GM21423 (cell line): ENCODE measurements at regions not wholly inside any gene's neighbourhood (a gene's known extent, or its start where the extent isn't known, plus 50 kb on each side); places are given as distances from the start of the nearest gene placed in this dataset.
"Not testable (repeated sequence)": the region's sequence is repeated elsewhere in the genome, so short reads cannot be mapped to it uniquely, and the experiment has no call there.

ENCODE experiments used
- ATAC-seq: cut with Tn5 transposase; IDR thresholded peaks from one replicate; pipeline ENCODE4 v1.9.1; 2021; ENCODE audit warnings: mild to moderate bottlenecking, moderate library complexity; ENCODE audit not compliant: unreplicated experiment

DNA sequence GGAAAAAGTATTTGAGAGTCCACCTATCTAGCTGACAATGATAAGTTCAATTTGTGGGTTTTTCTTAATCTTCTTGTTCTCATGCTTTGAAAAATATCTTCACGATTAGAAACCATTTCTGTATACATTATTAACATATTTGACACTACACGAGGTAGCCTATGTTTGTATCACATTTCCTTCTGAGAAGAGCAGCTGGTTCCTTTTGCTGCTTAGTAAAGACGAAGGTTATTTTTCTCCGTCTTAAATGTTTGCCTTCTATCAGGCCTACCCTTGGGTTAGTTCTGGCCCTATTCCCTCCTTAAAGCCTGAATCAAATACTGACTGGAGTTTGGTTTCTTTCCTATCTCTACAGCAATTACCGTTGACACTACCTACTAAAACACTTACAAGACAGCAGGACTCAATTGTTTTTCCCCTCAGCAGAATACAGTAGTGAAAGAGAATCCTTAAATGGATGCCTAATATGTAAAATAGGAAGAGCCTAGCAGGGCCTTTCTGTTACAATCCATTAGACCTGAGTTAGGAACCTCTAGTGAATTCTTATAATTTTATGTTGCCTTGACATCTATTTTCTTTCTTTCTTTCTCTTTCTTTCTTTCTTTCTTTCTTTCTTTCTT is 790.4 kb downstream of the EPHA4 start:
- ATAC-seq: no peak

DNA sequence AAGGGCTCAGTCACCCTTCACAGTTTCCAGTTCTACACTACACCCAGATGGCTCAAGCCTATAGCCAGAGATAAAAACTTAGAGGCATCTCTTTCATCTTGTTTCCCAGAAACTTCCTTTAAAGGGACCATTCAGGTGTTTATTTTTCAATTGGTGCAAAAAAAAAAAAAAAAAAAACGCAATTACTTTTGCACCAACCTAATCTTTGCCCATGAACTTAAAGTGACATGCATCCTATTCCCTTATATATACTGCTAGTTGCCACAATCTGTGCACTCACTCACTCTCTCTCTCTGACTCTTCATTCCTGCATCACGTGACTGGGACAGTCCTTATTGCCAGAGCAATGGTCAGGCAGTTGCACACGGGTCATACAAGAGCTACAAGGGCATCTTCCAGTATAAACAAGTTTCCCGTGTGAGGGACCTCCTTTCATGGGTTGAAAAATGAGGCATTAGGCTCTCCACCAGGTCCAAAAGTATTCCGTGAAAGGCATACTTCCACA is 789.4 kb downstream of the EPHA4 start:
- ATAC-seq: no peak

DNA sequence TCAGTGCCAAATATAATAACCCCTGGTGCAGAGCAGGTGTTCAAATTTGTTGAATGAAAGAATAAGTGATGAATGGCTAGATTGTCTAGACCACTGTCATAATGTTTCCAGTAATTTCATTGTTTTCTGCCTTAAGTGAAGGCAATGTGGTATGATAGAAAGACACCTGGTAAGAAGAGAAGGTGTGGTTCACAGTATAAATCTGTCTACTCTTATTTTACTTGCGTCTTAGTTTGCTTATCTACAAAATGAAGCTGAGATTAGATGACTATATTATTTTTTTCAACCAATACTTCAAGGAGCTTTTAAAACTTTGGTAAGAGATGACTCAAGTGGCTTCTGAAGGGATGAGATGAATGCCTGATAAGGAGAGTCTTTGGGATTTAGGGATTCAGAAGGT is 788.4 kb downstream of the EPHA4 start:
- no peak for ATAC-seq

DNA sequence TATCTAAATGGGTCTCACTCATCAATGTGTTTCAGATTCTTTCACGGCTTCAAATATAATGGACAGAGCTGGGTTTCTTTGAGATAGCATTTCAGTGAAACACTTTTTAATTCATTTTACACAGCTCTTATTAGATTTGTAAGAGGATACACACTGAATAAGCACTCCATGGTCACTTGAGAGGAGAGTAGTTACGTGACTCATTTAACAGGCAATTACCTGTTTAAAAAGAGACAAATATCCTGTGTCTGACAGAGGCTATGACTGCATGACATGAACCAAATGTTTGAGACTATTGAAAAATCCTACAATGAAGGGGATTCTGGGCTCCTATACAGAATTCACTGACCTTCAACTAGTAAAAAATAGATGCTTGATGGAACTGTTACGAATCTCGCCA is 786.9 kb downstream of the EPHA4 start:
- ATAC-seq: no peak

DNA sequence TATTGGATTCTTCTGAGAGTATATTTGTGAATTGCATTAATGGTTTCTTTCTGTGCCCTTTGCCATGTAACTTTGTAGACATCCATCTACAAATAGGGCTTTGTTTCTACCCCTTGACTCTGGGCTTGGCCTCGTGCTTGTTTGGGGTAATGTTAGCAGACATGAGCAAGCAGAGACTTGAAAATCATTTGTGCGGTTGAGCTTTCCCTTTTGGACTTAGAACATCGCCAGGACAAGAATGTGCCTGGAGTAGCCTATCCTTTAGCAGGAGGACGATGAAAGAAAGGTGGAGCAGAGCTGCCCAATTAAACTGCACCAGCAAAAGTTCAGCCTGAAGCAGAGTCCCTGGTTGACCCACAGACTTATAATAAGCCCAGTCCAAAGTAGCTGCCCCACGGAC is 785.9 kb downstream of the EPHA4 start:
- ATAC-seq: no peak

DNA sequence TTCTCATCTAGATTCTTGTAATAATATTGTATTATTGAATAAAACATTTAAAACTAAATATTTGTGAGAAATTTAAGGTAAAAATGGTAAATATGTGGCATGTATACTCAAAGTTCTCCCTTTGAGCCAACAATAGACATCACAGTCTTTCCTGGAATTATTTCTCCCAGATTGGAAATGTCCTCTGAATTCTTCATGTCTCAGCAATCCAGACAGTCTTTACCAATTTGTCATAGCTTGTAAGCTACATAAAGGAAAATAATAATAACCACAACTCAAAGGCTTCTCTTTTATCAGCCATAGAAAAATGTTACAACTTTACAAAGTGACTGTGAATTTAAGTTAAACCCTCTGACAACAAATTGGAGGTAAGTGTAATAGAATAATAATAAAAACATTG is 784.9 kb downstream of the EPHA4 start:
- ATAC-seq: no peak

DNA sequence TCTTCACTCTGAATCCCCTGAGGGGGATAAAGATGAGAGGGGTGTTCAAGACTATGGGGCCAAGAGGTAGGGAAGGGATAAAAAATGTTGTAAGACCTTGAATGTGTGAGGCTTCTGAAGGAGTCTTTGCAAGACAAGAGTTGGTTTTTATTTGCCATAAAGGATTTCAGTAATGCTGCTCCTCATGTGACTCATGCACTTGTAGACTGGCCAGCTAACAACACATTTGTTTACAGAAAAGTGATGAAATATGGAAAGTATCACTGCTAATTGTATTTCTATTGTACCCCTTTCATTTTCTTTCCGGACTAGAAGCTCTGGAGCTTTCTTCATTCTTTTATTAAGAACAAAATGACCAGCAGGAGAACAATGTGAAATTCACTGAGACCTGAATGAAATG is 782.1 kb downstream of the EPHA4 start:
- ATAC-seq: no peak

DNA sequence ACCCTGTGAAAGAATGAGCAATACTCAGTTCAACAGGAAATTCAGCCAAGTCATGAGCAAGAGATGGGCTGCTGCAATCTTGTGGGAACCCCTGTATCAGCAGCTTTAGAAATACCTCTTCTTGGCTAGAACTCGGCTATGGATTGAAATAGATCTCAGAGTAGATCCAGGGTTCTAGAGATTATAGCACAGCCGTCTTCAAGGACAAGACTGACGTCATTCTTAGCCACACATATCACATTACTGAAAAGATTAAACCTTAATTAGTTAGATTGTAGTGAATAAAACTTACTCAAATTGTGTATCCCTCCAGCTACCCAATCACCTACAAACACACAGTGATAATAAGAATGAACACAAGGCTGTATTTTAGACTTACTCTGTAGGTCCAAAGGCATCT is 776.4 kb downstream of the EPHA4 start:
- ATAC-seq: no peak

DNA sequence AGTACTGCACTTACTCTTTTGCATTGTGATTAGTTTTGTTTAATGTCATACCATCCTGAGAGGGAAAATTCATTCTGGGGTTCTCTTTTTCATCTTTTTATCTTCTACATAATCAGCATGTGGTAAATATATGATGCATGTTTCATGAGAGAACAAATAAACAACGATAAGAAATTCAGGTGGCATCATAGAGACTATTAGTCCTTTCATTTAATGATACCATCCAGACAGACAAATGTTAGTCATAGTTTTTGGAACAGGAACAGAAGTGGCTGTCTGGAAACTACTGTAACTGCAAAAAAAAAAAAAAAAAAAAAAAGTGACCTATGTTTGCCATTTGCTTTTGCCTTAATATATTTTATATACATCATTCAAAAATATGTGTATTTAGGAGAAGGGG is 761.0 kb downstream of the EPHA4 start:
- no peak for ATAC-seq

DNA sequence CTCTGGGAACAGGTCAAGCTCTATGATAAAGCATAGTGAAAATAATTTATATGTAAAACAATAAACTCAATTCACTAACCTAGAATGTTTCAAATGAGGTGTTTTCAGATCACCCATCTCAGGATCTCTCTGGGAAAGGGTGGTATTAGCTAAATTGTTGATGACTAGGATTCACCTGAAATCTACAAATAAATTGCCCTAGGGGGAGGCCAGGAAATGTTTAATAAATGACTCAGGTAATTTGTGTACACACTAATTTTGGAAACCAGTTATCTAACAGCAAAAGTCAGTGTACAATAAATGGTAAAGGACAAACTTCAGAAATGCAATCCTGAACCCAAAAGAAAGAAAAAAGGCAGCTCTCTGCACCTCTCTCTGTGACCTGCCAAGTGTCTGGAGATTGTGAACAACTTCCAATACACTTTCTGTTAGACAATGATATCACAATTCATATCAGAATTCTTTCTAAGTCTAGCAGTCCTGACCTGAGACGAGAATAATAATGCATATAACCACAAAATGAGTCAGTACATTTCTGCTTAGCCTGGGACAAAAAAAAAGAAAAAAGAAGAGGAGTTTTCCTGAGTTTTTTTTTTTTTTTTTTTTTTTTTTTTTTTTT is 760.0 kb downstream of the EPHA4 start:
- ATAC-seq: no peak

DNA sequence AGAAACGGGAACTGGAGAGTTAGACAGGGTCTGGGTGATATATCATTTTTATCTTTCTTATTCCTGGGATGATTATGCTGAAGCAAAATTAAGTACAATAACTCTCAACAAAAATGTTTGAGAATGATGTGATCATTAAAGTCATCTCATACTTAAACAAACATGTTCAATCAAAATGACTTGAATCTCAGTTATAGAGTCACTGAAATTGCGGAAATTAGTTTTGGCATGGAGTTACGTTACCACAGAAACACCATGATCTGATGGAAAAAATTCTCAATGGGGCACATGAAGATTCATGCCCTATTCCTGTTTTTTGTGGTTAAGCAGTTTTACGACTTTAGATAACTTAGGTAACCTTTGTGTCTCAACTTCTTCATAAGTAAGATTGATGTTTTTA is 757.7 kb downstream of the EPHA4 start:
- no peak for ATAC-seq

DNA sequence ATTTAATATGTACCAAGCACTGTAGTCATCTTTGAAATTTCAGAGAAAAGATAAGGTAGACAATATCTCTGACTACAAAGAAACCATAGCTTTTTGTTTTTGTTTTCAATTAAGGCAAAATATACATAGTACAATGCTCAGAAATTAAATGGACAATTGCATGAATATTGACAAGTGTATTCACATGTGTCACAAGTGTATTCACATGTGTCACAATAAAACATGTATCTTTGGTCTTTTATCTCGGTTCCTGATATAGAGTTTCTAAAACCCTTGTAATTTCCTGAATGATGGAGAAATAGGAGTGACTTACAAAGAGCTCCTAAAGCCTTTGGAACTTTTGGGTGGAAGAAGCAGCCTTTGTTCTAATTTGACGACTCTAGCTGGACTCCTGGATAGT is 756.4 kb downstream of the EPHA4 start:
- no peak for ATAC-seq

DNA sequence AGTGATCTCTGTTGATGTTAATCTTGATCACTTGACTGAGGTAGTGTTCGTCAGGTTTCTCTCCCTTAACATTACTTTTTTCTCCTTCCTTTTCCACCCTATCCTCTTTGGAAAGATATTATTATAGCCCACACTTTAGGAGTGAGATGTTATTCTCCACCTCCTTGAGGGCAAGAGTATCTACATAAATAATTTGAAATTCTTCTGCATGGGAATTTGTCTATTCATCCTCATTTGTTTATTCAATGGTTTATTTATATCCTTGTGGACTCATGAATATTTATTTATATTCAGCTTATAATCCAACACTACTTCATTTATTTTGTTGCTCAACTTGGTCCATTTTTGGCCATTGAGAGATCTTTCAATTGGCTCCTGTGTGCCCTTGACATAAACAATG is 750.4 kb downstream of the EPHA4 start:
- no peak for ATAC-seq

DNA sequence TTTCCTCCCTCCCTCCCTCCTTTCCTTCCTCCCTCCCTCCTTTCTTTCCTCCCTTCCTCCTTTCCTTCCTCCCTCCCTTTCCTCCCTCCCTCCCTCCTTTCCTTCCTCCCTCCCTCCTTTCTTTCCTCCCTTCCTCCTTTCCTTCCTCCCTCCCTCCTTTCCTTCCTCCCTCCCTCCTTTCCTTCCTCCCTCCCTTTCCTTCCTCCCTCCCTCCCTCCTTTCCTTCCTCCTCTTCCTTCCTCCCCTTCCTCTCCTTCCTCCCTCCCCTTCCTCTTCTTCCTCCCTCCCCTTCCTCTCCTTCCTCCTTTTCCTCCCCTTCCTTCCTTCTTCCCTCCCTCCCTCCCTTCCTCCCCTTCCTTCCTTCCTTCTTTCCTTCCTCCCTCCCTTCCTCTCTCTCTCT is 748.5 kb downstream of the EPHA4 start:
- ATAC-seq: not testable (repeated sequence)

DNA sequence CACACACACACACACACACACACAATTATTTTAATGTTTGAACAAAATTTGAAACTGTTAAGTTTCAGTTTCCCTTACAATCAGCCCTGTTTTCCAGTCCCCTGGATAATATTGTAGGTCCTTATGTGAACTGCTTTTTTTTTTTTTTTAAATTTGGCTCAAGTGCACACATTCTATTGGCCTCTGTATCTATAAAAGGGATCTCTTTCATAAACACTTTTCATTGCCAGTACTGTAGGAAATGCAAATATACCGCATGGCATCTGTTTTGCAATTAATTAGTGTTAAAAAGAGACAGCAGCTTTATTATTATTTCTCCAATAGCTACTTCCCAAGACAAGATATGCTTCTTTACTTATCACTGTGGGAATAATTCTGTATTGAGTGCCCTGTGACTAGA is 738.7 kb downstream of the EPHA4 start:
- no peak for ATAC-seq

DNA sequence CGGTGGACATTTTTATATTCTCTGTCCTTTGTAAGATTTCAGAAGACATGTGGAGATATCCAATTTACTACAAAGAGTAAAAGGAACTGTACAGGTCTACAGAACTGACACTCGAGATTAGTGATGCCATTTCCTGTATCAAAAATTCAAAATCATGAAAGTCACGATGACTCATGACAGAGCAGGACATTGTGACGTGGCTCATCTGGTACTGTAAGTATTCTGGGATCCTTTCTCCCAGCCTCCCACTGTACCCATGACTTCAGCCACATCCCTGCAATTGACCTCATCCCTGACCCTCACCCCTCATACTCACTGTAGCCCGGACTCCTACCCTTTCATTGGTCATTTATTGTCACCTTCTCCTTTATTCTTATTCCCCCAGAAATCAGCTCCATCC is 736.5 kb downstream of the EPHA4 start:
- ATAC-seq: no peak

DNA sequence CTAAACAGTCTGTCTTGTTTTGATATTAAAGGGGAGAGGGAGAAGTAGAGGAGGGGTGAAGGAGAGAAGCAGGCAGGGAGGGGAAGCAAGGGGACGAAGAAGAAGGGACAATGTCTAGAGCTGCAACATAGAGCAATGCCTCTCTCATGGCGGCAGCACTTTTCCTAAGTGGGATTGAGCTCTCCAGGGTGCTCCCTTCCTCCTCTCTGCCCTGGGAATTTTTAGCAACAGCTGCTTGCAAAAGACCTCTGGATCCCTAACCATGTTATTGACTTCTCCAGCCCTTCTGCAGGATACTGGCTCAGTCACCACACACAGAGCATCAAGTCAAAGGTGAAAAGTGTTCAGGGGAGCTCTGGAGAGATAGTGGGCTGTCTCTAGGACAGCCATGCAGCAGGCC is 734.9 kb downstream of the EPHA4 start:
- no peak for ATAC-seq

DNA sequence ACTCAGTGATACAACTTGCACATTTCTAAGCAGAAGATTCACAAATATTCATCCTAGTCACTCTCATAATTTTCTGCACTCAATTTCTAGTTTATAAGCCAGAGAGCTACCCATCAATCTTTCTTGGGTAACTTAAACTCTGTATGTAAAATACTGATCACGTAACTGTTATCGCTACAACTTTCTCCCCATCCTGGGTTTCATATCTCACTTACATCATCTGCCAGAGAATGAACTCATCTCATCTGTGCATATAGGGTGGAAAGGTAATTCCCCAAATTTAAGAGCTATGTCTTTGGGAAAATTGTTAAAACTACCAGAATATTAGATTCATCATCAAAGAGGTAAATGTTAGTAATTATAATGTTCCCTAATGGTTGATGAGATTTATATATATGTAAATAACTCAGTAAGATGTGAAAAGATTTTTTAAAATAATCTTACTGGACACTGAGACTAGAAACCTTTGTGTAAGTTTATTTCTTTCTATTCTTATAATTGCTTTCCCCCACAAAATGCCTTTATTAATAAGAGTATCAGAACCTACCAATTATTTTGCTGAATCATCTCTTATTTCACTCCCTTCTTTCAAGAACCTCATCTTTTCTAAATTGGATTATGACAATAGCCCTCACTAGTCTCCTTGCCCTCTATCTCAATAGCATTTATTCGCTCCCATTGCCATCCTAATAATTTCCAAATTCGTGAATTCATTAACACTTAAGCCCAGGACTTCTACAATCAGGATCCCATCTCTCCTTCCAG is 729.0 kb downstream of the EPHA4 start:
- ATAC-seq: no peak

DNA sequence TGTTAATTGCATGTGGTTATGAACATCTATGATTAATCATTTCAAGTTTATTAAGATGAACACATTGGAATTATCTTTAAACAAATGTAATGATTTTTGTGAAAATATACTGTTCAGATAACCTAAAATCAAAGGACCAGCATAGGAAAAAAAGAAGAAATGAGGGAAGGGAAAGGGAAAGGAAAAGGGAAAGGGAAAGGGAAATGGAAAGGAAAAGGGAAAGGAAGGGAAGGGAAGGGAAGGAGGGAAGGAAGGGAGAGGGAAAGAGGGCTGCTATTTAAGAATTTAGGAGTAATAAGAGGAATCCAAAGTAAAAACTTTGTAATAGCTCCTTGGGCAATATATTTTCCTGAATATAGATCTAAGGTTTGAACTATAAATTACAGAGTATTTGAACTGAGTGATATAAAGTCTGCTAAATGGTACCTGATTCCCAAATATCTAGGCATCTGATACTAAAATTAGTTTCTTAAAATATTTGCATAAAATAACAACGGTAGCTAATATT is 726.3 kb downstream of the EPHA4 start:
- ATAC-seq: no peak

DNA sequence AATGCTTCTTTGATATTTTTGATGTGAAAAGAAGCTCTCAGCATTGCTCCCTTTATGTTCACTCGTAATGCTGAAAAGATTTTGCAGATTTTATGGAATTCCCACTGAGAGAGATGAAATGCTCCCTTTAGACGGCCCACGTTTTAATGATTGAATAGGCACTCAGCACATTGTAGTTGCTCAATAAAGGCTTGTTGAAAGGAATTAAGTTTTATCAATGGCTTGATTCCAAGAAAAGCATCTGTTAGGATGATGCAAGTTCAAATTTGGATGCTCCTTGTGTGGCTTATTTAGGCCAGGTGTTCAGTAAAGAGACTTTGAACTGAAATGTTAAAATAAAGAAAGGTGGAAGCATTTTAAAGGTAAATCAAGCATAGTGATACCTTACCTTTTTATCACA is 725.1 kb downstream of the EPHA4 start:
- no peak for ATAC-seq

DNA sequence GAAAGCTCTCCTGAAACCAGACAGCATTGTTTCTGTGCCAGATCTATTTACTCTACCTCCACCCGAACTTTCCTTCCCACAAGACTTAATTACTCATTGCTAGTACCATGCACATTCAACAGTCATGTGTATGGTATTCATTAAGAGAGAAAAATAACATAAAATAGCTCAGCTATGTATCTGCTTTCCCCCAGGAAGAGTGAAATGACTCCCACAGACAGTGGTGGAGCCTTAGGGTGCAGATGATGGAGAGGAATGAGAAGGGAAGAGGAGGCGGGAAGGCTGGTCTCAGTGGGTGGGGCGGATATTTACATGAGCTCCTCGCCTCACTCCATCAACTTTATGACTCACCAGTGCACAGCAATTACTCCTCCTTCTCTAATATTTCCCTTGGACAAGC is 724.5 kb downstream of the EPHA4 start:
- ATAC-seq: no peak

DNA sequence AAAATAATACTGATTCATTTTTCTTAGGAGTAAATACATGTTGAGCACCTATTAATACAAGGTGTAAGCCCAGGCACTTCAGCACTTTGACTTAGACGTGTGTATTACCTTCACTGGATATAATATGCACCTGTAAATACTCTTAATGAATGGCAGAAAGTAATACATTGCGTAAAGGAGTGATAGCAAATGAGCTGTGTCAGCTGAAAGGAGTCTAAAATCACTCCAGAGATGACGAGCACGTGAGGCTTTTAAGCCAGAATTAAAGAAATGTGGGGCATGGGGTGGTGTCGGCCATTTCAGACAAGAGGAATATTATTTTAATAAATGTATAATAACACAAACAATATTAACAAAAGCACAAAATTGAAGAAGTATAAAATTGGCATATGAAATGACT is 722.7 kb downstream of the EPHA4 start:
- ATAC-seq: no peak
